MM.1S (cell line): ENCODE measurements at regions not wholly inside any gene's neighbourhood (a gene's known extent, or its start where the extent isn't known, plus 50 kb on each side); places are given as distances from the start of the nearest gene placed in this dataset.

Experiments used
- CTCF ChIP-seq: fragments of 300-600 bp; sonication (generic); IDR thresholded peaks from 2 replicates; pipeline ENCODE4 v1.5.1; 2016; ENCODE audit warnings: antibody characterized with exemption, low read length, mixed read lengths
- EZH2 ChIP-seq: fragments of 300-600 bp; sonication (generic); optimal IDR thresholded peaks from 2 replicates; pipeline ENCODE3; 2017; ENCODE audit warnings: low read depth, mild to moderate bottlenecking, antibody characterized with exemption, low read length, mixed read lengths
- EZH2phosphoT487 ChIP-seq: fragments of 300-600 bp; sonication (generic); IDR thresholded peaks from 2 replicates; pipeline ENCODE4 v1.6.1; 2018; ENCODE audit warnings: antibody characterized with exemption, low read length

GRCh38 chr6:81384921-81385320 is 367.6 kb downstream of the TENT5A start:
- no peak for TF ChIP-seq CTCF
- no peak for TF ChIP-seq EZH2
- TF ChIP-seq EZH2phosphoT487 = no peak
